NCI-H2107 treated with DMSO at 0.1 percent for 48 hours (cell line): ENCODE measurements at regions not wholly inside any gene's neighbourhood (a gene's known extent, or its start where the extent isn't known, plus 50 kb on each side); places are given as distances from the start of the nearest gene placed in this dataset.

Experiments
- DNase-seq: peaks from one replicate; lab custom pipeline; 2025; ENCODE audit not compliant: unreplicated experiment; lab: John Stamatoyannopoulos, UW

DNA sequence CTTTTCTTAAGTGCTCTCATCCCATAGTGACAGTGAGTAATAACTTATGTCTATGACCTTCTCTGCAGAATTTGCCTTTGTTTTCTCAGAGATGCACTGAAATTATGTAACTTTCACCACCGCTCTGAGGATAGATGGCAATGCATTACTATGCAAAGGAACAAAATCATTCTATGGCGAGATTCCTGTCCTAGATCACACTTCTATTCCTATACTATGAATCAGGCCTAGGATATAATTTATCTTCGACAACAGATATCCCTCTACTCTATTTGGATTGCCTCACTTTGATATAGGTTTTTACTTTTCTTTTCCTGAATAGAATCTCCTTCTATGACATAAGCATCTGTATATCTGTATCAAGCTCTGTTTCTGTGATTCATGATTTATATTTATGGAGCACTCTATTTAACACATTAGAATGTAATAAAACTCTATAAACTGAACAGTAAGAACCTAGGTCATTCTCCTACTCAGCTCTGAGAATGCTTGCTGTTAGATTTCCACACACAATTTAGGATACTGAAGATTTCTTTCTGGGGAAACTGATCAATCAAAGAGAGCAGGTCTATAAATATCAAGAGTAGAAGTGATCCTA is 1082.3 kb upstream of the ADGRL3 start:
- no peak for DNase-seq

DNA sequence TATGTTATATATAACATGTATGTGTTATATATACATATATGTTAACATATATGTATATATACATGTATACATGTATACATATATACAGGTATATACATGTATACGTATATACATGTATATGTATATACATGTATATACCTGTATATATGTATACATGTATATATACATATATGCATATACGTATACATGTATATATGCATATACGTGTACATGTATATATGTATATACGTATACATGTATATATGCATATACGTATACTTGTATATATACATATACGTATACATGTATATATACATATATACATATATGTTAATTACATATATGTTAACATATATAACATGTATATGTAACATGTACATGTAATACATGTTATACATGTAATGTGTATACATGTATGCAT is 1077.3 kb upstream of the ADGRL3 start:
- no peak for DNase-seq

DNA sequence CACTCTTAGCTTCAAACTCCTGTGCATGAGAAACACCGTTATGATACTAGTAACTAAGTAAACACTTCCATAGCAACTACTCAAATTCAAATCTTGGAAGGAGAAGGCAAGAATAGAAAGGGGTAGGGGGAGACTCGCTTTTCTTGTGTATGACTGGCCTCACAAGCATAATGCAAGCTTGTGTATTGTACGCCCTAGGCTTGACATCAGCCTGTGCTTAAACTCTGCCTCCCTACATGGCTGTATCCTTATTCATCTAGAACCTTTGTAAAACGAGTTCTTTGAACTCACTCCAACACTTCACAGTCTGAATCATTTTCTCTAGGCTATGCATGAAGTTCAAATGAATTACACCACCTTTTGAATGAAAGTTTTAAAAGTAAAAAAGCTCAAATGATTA is 1071.2 kb upstream of the ADGRL3 start:
- no peak for DNase-seq

- no peak for DNase-seq
Observed at GRCh38 chr4:60129740-60130139, 1070.4 kb upstream of the ADGRL3 start.

GRCh38 chr4:60133375-60133774 is 1066.8 kb upstream of the ADGRL3 start:
- no peak for DNase-seq

DNA sequence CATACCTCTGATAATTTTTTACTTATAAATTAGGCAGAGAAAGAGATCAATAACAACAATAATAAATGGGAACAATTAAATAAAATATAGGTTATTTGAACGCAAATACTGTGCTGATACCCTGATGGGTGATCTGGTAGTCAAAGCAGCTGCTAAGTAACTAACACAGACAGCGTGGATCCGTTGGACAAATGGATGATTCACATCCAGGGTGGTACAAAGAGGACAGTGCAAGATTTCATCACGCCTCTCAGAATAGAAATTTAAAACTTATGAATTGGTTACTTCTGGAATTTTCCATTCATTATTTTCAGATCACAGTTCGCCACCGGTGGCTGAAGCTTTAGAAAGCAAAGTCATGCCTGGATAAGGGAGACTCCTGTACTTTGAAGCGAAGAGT is 1066.0 kb upstream of the ADGRL3 start:
- DNase-seq, result no peak

DNA sequence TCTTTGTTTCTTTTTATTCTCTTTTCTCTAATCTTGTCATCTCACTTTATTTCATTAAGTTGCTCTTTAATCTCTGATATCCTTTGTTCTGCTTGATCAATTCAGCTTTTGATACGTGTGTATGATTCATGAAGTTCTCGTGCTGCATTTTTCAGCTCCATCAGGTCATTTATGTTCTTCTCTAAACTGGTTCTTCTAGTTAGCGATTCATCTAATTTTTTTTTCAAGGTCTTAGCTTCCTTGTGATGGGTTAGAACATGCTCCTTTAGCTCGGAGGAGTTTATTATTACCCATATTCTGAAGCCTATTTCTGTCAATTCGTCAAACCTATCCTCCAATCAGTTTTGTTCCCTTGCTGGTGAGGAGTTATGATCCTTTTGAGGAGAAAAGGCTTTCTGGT is 1045.0 kb upstream of the ADGRL3 start:
- DNase-seq, result no peak

DNA sequence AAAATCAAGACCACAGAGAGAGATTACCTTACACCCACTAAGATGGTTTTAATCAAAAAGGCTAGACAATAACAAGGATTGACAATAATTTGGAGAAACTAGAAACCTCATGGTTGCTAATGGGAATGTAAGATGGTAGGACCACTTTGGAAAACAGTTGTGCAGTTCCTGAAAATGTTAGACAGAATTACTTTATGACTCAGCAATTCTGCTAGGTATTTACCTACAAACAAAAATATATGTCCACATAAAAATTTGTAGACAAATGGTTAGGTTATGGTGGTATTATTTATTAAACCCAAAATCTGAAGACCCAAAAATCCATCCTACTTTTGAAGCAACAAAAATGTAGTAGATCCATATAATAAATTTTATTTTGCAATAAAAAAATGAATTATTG is 1027.0 kb upstream of the ADGRL3 start:
- no peak for DNase-seq

- no peak for DNase-seq
Observed at GRCh38 chr4:60173718-60174117, 1026.4 kb upstream of the ADGRL3 start.

DNA sequence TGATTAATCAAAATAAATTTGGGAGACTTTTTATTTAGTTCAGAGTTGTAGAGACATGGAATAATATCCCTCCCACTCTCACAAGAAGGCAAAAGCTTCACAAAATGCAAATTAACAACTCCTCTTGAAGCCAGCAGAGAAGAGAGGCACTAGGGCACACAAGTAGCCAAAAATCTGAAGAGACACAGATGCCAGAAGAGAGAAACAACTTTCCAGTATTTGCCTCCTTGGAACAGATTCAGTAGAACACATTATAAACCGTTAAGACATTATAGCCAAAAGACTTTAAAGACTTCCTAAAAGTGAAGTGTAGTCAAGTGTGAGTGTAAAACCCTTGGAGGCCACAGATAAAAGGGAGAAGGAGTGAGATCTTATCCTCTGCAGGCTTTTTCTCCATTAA is 1024.9 kb upstream of the ADGRL3 start:
- DNase-seq, result no peak

DNA sequence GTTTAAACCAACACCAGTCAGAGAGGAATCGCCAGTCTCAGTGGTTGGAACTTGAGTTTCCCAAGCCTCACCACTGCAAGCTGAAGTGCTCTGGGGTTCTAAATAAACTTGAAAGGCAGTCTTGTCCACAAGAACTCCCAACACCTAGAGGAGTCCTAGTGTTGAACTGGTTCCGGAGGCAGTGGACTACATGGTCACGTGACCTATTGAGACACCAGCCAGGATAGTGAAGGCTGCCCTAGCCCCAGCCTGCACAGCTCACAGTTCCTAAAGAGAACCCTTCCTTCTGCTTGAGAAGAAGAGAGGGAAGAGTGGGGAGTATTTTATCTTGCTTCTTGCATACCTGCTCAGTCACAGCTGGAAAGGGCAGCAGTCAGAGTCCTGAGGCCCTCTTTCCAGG is 1012.7 kb upstream of the ADGRL3 start:
- DNase-seq, result no peak

DNA sequence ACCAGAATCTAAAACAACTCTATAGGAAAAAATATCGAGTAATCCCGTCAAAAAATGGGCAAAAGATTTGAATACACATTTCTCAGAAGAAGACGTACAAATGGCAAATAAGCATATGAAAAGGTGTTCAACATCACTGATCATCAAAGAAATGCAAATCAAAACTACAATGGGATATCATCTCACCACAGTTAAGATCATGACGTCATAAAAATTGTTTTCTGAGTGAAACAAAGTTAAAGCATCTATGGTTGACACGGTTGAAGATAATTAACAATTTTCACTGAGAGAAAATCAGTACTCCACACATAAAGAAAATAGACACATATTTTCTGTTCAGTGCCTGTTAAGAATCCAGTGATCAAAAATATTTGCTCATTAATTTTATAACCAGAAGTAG is 1010.8 kb upstream of the ADGRL3 start:
- no peak for DNase-seq

DNA sequence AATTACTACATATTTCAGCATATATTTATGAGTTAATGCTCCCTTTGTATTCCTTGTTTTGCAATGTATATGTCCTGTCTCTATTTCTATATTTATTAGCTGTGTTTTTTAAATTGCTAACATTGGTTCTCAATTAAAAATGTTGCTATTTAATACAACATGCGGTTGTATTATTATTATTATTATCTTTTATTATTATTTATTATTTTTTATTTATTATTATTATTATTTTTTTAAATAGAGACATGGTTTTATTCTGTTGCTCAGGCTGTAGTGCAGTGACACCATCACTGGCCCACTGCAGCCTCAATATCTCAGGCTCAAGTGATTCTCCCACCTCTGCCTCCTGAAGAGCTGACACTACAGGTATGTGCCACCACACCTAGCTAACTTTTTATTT is 1005.9 kb upstream of the ADGRL3 start:
- no peak for DNase-seq

GRCh38 chr4:60195256-60195655 is 1004.9 kb upstream of the ADGRL3 start:
- DNase-seq, result no peak

DNA sequence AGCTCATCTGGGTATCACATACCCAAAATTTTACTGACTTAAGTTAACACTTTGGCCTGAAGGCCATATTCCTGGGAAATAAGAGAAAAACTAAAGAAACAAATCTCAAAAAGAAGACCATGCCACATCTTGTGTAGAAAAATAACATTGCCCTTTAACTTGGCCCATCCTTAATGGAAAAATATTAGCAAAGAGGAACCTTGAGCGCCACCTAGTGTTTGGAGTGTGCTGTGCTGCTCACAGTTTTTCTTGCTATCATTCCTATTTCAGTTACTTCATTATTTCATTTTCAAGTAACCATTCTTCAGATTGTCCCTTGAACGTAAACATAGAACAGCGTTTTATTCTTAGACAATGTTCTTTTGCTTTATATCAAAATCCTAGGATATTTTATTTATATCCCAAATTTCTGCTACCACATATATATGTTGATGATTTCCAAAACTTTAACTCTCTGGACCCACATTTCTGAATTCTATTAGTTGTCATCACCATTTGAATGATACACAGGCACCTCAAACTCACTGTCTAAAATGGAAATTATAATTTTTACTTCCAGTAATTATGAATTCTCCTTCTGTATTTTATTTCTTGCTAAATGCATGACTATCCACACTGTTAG is 999.0 kb upstream of the ADGRL3 start:
- DNase-seq, result peak; percentile 38

DNA sequence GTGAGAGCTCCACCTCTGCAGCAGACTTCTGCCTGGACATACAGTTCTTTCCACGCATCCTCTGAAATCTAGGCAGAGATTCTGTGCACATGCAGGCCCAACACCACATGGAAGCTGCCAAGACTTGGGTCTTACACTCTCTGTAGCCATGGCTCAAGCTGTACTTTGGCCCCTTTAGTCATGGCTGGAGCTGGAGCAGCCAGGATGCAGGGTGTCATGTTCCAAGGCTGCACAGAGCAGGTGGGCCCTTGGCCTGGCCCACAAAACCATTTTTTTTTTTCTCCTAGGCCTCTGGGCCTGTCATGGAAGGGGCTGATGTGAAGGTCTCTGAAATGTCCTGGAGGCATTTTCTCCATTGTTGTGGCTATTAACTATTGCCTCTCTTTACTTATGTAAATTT is 990.5 kb upstream of the ADGRL3 start:
- no peak for DNase-seq

DNA sequence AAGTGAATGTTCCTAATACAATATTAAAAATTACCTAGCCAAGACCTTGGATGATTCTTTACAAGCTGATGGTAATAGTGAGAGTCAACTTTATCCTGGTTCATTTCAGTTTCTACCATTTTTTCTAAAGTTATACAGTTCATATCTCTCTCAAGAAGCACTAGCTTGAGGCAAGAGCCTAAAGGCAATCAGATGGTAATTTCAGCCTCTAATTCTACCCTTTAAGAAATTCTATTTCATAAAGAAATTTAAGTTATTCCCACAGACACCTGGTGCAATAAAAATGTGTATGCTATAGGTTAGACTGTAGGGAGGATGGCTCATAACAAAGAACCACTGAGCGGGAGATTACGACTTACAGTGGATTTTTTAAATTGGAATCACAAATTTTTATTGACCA is 984.2 kb upstream of the ADGRL3 start:
- DNase-seq, result no peak

DNA sequence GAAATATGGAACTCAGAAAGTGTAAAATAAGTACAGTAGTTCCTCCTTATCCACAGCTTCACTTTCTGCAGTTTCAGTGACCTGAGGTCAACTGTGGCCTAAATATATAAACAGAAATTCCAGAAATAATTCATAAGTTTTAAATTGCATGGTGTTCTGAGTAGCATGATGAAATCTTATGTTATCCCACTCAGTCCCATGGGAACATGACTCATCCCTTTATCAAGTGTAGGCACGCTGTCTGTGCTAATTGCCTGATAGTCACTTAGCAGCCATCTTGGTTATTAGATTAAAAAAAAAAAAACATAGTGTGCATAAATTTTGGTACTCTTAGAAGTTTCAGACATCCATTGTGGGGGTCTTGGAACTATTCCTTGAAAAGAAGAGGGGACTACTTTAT is 983.4 kb upstream of the ADGRL3 start:
- no peak for DNase-seq

GRCh38 chr4:60221866-60222265 is 978.3 kb upstream of the ADGRL3 start:
- DNase-seq, result no peak

DNA sequence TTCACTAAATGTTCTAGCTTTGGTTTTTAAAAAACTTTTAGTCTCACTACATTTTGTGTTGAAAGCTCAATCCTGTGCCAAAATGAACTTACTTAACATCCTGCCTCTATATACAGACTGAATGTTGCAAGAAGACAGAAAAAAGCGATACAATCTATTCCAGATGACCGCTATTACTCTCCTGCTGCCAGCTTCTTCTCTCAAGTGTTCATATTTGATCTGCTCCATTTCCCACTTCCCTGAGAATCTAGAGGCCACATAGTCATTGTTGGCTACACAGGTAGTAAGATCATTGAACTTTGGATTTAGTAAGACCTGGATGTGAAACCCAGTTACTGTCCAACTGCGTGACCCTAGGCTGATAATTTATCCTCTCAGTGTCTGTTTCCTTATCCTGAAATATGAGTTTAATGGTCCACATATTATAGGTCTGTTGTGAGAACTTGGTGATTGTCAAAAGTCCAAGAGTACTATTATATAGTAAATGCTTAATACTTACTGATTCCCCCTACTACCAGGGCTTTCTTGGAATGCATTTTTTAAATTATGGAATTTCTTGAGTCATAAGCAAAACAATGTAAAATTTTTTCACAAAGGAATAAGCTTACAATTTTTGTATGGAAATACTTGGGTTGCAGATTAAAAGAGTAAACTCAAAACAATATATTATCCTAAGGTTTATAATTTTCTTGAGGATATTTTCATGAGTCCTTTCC is 976.8 kb upstream of the ADGRL3 start:
- DNase-seq, result no peak

DNA sequence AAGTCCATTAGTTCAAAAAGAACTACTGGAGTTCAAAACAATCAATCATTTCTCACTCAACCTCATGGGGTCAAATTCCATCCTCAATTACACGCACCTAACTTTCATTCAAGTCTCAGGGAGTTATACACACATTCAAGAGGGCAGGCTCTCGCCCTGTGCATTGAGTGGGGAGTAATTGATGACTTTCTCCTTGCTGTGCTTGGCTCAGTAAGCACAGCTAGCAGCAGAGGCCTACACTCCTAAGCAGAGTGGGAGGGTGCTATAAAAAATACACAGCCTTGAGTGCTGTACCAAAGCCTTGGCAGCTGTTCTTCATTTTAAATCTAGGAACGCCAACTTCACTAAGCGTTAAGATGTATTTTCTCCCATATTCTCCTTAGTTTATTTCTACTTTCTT is 958.3 kb upstream of the ADGRL3 start:
- DNase-seq, result no peak

GRCh38 chr4:60249784-60250183 is 950.3 kb upstream of the ADGRL3 start:
- DNase-seq, result no peak

GRCh38 chr4:60250657-60251056 is 949.5 kb upstream of the ADGRL3 start:
- no peak for DNase-seq
